Central memory CD8-positive, alpha-beta T cell (primary cell): ENCODE measurements at regions not wholly inside any gene's neighbourhood (a gene's known extent, or its start where the extent isn't known, plus 50 kb on each side); places are given as distances from the start of the nearest gene placed in this dataset.

Experiments
- ATAC-seq: fragments of 150-1000 bp; cut with Tn5 transposase; replicated peaks from 2 replicates; pipeline ENCODE4 v1.10.0; 2022; ENCODE audit warnings: mild to moderate bottlenecking, moderate FRiP score, moderate number of reproducible peaks; ENCODE audit not compliant: poor library complexity, severe bottlenecking; ENCODE audit errors: extremely low read depth
- DNase-seq, 2 donors: peaks; one replicate each; pipeline ENCODE4 v3.0.0; 2021; ENCODE audit warnings: low spot score in 2 of 2
- H3K27ac Mint-ChIP-seq: one replicate; pipeline ENCODE4 v1.8.0; 2022; ENCODE audit warnings: low read depth, mild to moderate bottlenecking, moderate library complexity, mixed read lengths
- H3K27me3 Mint-ChIP-seq: one replicate; pipeline ENCODE4 v1.8.0; 2022; ENCODE audit warnings: mixed read lengths
- H3K36me3 Mint-ChIP-seq: one replicate; pipeline ENCODE4 v1.8.0; 2022; ENCODE audit warnings: mild to moderate bottlenecking, moderate library complexity, mixed read lengths; ENCODE audit not compliant: insufficient read depth
- H3K4me1 Mint-ChIP-seq: one replicate; pipeline ENCODE4 v1.8.0; 2022; ENCODE audit warnings: mixed read lengths
- H3K4me3 Mint-ChIP-seq: one replicate; pipeline ENCODE4 v1.8.0; 2022; ENCODE audit warnings: mild to moderate bottlenecking, moderate library complexity, mixed read lengths
- H3K9me3 Mint-ChIP-seq: one replicate; pipeline ENCODE4 v1.8.0; 2022; ENCODE audit warnings: mixed read lengths

DNA sequence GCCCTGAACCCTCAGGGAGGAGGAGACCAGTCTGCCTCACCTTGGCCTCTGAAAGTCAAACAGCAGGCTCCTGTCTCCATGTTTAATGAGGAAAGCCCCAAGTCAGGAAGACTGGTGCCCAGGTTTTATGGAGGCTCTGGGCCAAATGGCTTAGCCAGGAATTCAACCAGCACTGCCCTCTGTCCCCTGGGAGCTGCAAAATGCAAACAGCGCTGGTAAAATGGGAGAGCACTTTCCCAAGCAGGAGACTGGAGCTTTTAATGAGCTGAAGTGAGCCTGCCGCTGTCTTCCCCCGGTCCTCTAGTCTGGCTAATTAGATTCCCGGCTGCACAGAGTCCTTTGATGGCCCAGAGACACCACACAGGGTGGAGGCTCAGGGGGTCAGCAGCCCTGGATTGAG lies 276.0 kb upstream of the TRIB2 start:
- Mint-ChIP-seq H3K4me1 (peaks cover 7% of the 10 kb centered on the region), H3K27me3 (no peaks in the 10 kb centered on the region), H3K36me3 (no peaks in the 10 kb centered on the region), H3K9me3 (no peaks in the 10 kb centered on the region), H3K4me3 (no peak overlapping the region), H3K27ac (no peak overlapping the region)
- ATAC-seq, result no peak
- DNase-seq, result no peak

DNA sequence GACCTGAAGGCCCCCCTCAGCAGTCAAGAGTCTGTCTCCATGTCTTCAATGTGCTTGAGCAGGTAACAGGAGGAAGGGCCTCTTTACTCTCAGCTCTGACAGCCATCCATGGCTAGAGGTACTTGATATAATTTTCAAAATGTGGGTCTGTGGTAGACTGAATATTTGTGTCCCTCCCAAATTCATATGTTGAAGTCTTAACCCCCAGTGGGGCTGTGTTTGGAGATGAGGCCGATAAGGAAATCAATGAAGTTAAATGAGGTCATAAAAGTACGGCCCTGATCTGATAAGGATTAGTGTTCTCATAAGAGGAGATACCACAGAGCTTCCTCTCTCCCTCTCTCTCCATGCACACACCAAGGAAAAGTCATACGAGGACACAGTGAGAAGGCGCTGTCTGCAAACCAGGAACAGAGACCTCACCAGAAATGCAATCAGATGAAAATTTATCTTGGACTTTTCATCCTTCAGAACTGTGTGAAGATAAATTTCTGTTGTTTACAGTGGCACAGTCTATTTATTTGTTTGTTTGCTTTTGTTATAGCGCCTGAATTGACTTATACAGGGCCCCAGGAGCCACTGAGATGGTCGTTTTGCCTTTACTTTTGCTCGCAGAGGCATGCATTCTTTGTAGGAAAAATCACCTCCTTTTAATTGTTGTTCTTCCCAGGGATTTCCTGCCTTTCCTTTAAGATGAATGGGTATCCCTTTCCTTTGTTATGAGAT lies 274.8 kb upstream of the TRIB2 start:
- H3K4me3 Mint-ChIP-seq, result no peak overlapping the region
- DNase-seq (no peak), ATAC-seq (no peak)
- H3K9me3 Mint-ChIP-seq, result no peaks in the 10 kb centered on the region
- no peaks in the 10 kb centered on the region for H3K27me3 Mint-ChIP-seq
- H3K36me3 Mint-ChIP-seq, result no peaks in the 10 kb centered on the region
- H3K27ac Mint-ChIP-seq, result no peak overlapping the region
- H3K4me1 Mint-ChIP-seq, result peaks cover 7% of the 10 kb centered on the region

DNA sequence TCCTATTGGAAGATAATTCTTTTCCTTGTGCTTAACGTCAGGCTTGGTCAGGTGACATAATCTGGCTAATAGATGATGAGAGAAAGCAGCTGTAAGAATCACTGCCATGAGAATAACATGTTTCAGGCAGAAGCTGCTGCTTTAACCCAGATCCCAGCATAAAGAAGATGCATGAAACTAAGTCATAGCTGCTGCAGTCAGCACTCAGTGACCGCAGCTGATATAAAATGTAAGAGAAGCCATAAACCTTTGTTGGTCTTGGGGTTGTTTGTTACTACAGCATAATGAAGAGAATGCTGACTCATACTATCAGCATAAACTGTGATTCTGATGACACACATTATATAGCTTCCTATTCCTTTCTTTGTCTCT lies 274.3 kb upstream of the TRIB2 start:
- Mint-ChIP-seq H3K4me3 (no peak overlapping the region), H3K4me1 (peaks cover 7% of the 10 kb centered on the region), H3K36me3 (no peaks in the 10 kb centered on the region), H3K9me3 (no peaks in the 10 kb centered on the region), H3K27ac (no peak overlapping the region), H3K27me3 (no peaks in the 10 kb centered on the region)
- ATAC-seq (no peak), DNase-seq (no peak)

DNA sequence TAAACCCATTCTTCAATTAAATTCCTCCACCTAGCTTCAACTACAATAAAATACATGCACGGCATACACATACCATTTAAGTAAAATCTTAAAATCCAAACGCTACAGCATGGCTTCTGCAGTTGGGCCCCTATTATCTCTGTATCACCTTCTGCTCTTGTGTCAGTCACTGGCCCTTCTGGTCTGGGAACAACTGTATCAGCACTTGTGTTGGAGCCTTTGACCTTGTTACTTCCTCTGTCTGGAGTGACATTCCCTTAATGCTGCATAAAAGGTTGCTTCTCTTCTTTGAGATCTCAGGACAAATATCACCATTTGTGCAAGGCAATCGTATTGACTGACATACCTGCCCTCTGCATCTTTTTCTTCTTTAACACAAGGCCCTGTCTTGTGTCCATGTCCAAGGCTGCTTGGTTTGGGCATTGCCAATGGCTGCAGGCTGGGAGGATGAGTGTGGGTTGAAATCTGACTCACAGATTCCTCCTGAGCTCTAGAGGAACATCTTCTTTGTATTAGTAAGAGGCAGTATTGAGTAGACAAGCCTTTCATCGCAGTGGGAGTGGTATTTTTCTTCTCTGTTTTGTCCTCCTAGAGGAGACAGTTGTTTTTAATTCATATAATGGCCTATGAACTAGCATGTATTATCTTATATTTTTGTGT lies 267.8 kb upstream of the TRIB2 start:
- H3K4me1 Mint-ChIP-seq, result peaks cover 14% of the 10 kb centered on the region
- DNase-seq (no peak), ATAC-seq (no peak)
- H3K36me3 Mint-ChIP-seq, result no peaks in the 10 kb centered on the region
- no peak overlapping the region for H3K4me3 Mint-ChIP-seq
- H3K27ac Mint-ChIP-seq, result no peak overlapping the region
- no peaks in the 10 kb centered on the region for H3K27me3 Mint-ChIP-seq
- no peaks in the 10 kb centered on the region for H3K9me3 Mint-ChIP-seq

DNA sequence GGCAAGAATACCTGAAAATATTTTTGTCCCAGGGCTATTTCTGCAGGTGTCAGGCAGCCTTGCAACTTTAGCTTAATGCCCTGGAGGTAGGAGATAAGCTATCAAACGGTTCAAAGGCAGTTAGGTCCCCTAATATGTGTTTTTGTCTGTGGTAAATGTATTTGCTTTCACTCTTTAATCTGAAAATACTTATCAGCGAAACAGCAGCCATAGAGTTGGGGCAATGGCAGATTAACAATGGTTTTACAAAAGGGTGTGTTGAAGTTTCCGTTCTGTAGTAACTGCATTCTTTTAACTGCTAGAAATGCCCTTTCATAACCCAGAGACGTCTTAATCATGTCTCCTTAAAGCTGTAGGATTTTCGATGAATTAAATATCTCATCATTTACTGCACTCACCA lies 265.0 kb upstream of the TRIB2 start:
- ATAC-seq, result peak; percentile 33
- DNase-seq, result no peak
- peak overlapping the region; percentile 52 for H3K4me3 Mint-ChIP-seq
- peaks cover 4% of the 10 kb centered on the region for H3K36me3 Mint-ChIP-seq
- H3K4me1 Mint-ChIP-seq, result peaks cover 19% of the 10 kb centered on the region
- H3K9me3 Mint-ChIP-seq, result no peaks in the 10 kb centered on the region
- H3K27me3 Mint-ChIP-seq, result no peaks in the 10 kb centered on the region
- H3K27ac Mint-ChIP-seq, result peak overlapping the region; percentile 73

DNA sequence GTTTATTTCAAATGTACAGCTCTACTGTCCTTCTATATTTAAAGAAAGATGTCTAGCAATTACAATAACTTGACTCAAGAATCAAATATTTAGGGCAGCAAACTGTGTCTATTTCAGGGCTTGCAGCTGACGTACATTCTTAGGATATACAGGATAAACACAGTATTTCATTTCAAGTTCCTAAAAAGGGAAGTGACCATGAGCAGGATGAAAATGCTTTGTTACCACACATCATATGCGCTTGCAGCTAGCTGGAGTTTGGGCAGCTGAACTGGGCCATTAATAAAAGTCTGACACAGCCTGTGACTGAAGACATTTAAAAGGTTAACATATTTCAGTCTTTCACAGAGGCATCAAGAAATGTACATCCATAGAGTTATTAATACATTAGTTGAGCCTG lies 264.6 kb upstream of the TRIB2 start:
- H3K9me3 Mint-ChIP-seq, result no peaks in the 10 kb centered on the region
- H3K27ac Mint-ChIP-seq, result peak overlapping the region; percentile 73
- DNase-seq, result no peak
- no peaks in the 10 kb centered on the region for H3K27me3 Mint-ChIP-seq
- H3K4me1 Mint-ChIP-seq, result peaks cover 24% of the 10 kb centered on the region
- H3K4me3 Mint-ChIP-seq, result peak overlapping the region; percentile 52
- H3K36me3 Mint-ChIP-seq, result peaks cover 6% of the 10 kb centered on the region
- ATAC-seq, result no peak

DNA sequence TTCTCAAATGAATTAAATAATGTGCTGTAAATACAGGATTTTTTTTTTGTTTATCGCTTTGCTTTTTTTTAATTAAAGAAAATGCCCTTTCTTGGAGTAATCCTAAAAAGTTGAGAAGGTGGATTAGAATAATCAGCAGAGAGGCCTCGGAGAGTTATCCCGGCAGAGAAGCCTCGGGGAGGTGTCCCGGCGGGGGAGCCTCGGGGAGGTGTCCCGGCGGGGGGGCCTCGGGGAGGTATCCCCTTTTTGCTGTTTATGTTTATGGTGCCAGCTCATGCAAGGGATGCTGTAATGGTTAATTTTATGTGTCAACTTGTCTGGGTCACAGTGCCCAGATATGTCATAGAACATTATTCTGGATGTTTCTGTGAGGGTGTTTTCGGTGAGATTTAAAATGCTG lies 263.0 kb upstream of the TRIB2 start:
- Mint-ChIP-seq H3K4me3 (no peak overlapping the region), H3K27me3 (no peaks in the 10 kb centered on the region), H3K27ac (no peak overlapping the region), H3K9me3 (no peaks in the 10 kb centered on the region), H3K36me3 (peaks cover 6% of the 10 kb centered on the region), H3K4me1 (peaks cover 28% of the 10 kb centered on the region)
- DNase-seq (no peak), ATAC-seq (no peak)

DNA sequence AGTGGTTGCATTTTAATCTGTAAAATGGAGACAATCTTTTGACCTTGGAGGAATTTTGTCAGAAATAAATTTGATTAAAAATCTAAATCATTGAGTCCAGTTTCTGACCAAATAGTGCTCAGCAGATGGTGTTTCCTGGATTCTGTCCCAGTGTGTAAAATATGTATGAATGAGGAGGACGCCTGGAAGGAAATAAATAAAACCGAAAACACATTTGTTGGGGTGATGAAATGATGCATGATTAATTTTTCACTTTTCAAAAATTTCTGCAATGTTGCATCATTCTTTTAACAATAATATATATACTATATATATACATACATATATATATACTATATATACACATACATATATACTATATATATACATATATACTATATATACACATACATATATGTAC lies 261.1 kb upstream of the TRIB2 start:
- DNase-seq, result no peak
- no peak for ATAC-seq
- H3K36me3 Mint-ChIP-seq, result peaks cover 6% of the 10 kb centered on the region
- H3K4me1 Mint-ChIP-seq, result peaks cover 28% of the 10 kb centered on the region
- no peak overlapping the region for H3K4me3 Mint-ChIP-seq
- no peak overlapping the region for H3K27ac Mint-ChIP-seq
- no peaks in the 10 kb centered on the region for H3K27me3 Mint-ChIP-seq
- H3K9me3 Mint-ChIP-seq, result no peaks in the 10 kb centered on the region

DNA sequence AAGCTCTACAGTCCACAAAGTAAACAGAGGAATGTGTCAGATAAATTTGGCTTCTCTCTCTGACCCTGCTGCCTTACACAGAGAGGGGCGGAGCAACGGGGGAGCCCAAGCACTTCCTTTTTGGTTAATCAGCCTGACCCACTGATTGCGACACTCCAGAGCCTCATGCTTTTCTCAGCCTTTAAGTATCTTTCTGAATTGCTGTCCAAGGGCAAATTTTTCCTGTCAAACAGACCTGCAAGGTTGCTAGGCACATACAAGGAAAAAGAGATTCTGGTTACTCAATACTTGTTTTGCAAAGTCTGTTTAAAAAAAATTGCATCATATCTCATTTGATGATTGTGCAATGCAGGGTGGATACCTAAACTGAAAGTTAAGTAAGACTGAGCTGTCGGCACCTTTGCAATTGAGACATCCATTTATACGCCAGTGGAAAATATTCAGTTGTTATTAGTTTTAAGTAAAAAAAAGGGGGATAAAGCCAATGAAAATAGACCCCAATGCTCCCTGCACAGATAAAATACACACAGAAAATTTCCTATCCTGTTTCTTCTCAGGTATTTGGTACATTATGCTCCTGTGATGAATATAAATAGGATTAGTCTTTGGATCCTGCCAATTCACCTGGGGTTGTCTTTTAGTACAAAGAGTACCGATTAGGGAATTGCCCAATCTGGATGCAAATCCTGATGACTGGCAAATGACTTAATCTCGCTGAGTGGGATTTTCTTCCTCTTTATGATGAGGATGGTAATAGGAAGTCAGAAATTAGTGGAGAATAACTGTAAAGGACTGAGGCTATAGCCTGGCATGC lies 260.2 kb upstream of the TRIB2 start:
- ATAC-seq (peak; percentile 80), DNase-seq (peak in 1 of 2 donors; percentile 31)
- peak overlapping the region; percentile 89 for H3K27ac Mint-ChIP-seq
- peaks cover 6% of the 10 kb centered on the region for H3K36me3 Mint-ChIP-seq
- H3K4me3 Mint-ChIP-seq, result peak overlapping the region; percentile 73
- H3K27me3 Mint-ChIP-seq, result no peaks in the 10 kb centered on the region
- H3K9me3 Mint-ChIP-seq, result no peaks in the 10 kb centered on the region
- peaks cover 26% of the 10 kb centered on the region for H3K4me1 Mint-ChIP-seq

DNA sequence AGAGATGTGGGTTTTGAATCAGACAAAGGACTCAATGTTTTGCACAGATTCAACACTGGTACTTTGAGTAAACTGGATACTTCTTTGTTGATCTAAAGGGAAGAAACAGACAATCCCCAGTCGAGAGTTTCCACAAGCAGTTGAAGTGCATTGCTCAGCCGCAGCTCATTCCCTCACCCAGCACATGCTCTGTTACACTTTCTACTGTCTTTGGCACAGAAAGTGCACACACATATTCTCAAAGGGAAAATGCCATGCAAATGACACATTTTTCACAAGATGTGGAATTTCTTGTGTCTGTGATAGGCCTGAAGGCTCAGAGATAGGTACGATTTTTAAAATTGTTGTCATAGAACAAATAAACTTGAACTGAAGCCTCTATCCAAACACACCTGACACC lies 258.9 kb upstream of the TRIB2 start:
- Mint-ChIP-seq H3K27me3 (no peaks in the 10 kb centered on the region), H3K4me3 (no peak overlapping the region), H3K4me1 (peaks cover 14% of the 10 kb centered on the region), H3K27ac (no peak overlapping the region), H3K9me3 (no peaks in the 10 kb centered on the region), H3K36me3 (peaks cover 6% of the 10 kb centered on the region)
- no peak for ATAC-seq
- DNase-seq, result no peak

DNA sequence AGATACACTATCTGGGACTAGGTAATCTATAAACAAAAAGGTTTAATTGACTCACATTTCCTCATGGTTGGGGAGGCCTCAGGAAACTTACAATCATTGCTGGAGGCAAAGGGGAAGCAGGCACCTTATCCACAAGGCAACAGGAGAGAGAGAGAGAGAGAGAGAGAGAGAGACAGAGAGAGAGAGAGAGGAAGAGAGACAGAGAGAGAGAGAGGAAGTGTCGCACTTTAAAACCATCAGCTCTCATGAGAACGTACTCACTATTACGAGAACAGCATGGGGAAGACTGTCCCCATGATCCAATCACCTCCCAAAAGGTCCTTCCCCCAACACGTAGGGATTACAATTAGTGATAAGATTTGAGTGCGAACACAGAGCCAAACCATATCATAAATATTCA lies 253.5 kb upstream of the TRIB2 start:
- Mint-ChIP-seq H3K36me3 (peaks cover 2% of the 10 kb centered on the region), H3K27me3 (no peaks in the 10 kb centered on the region), H3K27ac (peak overlapping the region; percentile 26), H3K9me3 (peaks cover 5% of the 10 kb centered on the region), H3K4me1 (peaks cover 15% of the 10 kb centered on the region), H3K4me3 (no peak overlapping the region)
- ATAC-seq (no peak), DNase-seq (no peak)

DNA sequence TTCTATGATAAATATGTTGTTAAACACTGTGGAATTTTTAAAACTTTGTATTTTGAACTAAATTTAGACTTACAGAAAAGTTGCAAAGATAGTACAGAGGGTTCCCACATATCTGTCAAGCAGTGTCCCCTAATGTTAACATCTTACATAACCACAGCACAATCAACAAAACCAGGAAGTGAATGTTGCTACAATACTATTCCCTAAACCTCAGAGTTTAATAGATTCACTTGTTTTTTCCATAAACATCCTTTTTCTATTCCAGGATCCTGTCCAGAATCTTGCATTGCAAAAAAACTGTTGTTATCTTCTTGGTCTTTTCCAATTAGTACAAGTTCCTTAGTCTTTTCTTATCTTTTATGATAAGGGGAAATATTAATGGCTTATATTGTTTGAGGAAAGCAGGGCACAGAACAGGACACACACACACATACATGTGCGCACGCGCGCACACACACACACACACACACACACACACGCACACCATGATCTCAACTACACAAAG lies 251.1 kb upstream of the TRIB2 start:
- H3K27me3 Mint-ChIP-seq, result no peaks in the 10 kb centered on the region
- peaks cover 2% of the 10 kb centered on the region for H3K36me3 Mint-ChIP-seq
- H3K4me1 Mint-ChIP-seq, result peaks cover 15% of the 10 kb centered on the region
- peaks cover 5% of the 10 kb centered on the region for H3K9me3 Mint-ChIP-seq
- no peak for ATAC-seq
- DNase-seq, result no peak
- H3K27ac Mint-ChIP-seq, result no peak overlapping the region
- H3K4me3 Mint-ChIP-seq, result no peak overlapping the region
